CD1c-positive myeloid dendritic cell (primary cell): ENCODE measurements at regions not wholly inside any gene's neighbourhood (a gene's known extent, or its start where the extent isn't known, plus 50 kb on each side); places are given as distances from the start of the nearest gene placed in this dataset.
A peak's percentile ranks its signal among the peaks of the same experiment; 100 is the strongest.

Experiments
- DNase-seq: peaks from one replicate; pipeline ENCODE4 v3.0.0-alpha.2; 2016; ENCODE audit errors: extremely low spot score

- DNase-seq: no peak
Observed at GRCh38 chr3:24986612-24987011, 441.5 kb upstream of the RARB start.

GRCh38 chr3:24999357-24999756, 428.7 kb upstream of the RARB start:
- DNase-seq: no peak

GRCh38 chr3:25000971-25001591, 427.0 kb upstream of the RARB start:
- DNase-seq: no peak

- no peak for DNase-seq
Observed at GRCh38 chr3:25002052-25002451, 426.0 kb upstream of the RARB start.

- no peak for DNase-seq
Observed at GRCh38 chr3:25007974-25008658, 419.9 kb upstream of the RARB start.

- DNase-seq: no peak
Observed at GRCh38 chr3:25009665-25010064, 418.4 kb upstream of the RARB start.

GRCh38 chr3:25015599-25015998, 412.5 kb upstream of the RARB start:
- no peak for DNase-seq

- DNase-seq: no peak
Observed at GRCh38 chr3:25018909-25019308, 409.2 kb upstream of the RARB start.

GRCh38 chr3:25019506-25019905, 408.6 kb upstream of the RARB start:
- no peak for DNase-seq

GRCh38 chr3:25021816-25022215, 406.2 kb upstream of the RARB start:
- no peak for DNase-seq

GRCh38 chr3:25023876-25024275, 404.2 kb upstream of the RARB start:
- no peak for DNase-seq

GRCh38 chr3:25025236-25025635, 402.8 kb upstream of the RARB start:
- no peak for DNase-seq

GRCh38 chr3:25027650-25028049, 400.4 kb upstream of the RARB start:
- DNase-seq: no peak

GRCh38 chr3:25029820-25030219, 398.2 kb upstream of the RARB start:
- DNase-seq: no peak

GRCh38 chr3:25032344-25032743, 395.7 kb upstream of the RARB start:
- DNase-seq: no peak

GRCh38 chr3:25033407-25034029, 394.5 kb upstream of the RARB start:
- peak; percentile 15 for DNase-seq

- DNase-seq: no peak
Observed at GRCh38 chr3:25035526-25035925, 392.5 kb upstream of the RARB start.

GRCh38 chr3:25036633-25037032, 391.4 kb upstream of the RARB start:
- no peak for DNase-seq

- DNase-seq: no peak
Observed at GRCh38 chr3:25037049-25037547, 391.0 kb upstream of the RARB start.

- DNase-seq: no peak
Observed at GRCh38 chr3:25038271-25038670, 389.8 kb upstream of the RARB start.

- DNase-seq: no peak
Observed at GRCh38 chr3:25038922-25039321, 389.1 kb upstream of the RARB start.

GRCh38 chr3:25040748-25041147, 387.3 kb upstream of the RARB start:
- DNase-seq: no peak
